NCI-H524 (cell line): ENCODE measurements at regions not wholly inside any gene's neighbourhood (a gene's known extent, or its start where the extent isn't known, plus 50 kb on each side); places are given as distances from the start of the nearest gene placed in this dataset.
"Not testable (repeated sequence)": the region's sequence is repeated elsewhere in the genome, so short reads cannot be mapped to it uniquely, and the experiment has no call there.

Experiments used
- DNase-seq, 2 experiments: peaks; one replicate each; lab custom pipeline; 2025; lab: John Stamatoyannopoulos, UW

- DNase-seq: no peak
Observed at GRCh38 chr7:24135003-24135817, 148.8 kb upstream of the NPY start.

DNA sequence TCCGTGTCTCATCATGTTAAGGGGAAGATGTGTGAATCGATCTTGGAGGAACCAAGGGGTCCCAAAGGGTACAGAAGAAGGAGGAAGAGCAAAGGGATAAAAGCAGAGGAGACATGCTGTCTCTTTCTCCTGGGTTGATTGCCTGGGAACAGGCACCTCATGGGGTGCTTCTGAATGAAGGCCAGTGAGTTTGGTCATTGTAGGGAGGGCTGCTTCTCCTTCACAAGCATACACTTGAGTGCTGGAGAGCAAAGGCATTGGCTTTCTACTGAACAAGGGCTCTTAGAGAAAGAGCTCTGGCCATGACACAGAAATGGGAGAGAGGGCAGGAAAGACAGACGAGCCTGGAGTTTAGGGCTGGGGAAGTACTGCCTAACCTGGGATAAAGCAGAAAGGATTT is 146.7 kb upstream of the NPY start:
- DNase-seq: no peak

- DNase-seq: no peak
Observed at GRCh38 chr7:24138343-24138742, 145.6 kb upstream of the NPY start.

DNA sequence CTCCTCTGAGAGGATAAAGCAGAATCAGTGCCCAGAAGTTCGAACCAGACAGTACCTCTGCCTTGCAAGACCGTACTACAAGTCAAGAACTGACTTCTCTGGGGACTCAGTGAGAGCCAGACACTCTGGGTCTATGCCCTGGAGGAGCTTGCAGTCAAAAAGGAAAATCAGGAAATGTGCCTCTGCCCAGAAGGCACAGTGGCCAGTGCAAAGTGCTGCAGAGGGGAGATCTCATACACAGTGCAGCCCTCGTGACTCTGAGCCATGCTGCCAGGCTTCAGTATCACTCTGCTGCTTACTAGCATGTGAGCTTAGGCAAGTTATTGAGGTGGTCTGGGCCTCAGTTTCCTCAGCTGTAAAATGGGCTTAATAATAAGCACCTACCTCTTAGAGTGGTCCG is 144.0 kb upstream of the NPY start:
- no peak for DNase-seq

GRCh38 chr7:24141874-24142509 is 142.0 kb upstream of the NPY start:
- DNase-seq: no peak

GRCh38 chr7:24143547-24143946 is 140.4 kb upstream of the NPY start:
- DNase-seq: no peak

DNA sequence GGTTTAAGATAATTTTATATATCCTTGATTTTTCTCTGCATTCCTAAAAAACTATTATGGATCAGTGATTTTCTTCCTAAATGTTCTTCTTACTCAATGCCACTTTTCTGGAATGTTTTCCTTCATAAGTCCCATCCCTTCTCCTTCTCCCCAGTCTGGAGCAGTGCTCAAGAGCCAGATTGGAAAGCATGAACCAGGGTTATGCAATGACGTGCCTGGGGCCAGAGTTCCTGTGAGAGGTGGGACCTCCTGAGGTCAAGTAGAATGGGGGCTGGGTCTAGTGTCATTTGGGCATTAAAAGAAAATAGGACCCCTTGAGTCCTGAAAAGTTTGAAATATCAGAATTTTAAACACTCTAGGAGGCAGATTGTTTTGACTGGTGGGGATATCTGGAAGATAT is 132.0 kb upstream of the NPY start:
- DNase-seq: no peak

DNA sequence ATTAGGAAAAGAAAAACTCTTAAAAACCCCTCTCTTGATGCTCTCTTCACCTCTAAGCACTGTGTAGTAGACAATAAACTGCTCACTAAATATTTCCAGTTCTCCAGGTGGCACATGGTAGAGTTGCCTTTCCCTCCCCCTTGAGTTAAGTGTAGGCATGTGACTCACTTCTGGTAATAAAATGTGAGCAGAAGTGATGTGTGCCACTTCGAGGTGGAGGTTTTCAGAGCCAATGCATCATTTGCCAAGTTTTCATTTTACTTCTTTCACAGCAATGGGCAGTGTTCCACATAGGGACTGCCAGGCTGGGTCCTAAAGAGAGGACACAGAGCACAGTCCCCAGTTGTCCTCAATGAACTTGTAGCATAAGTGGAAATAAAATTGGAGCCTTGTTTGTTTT is 131.6 kb upstream of the NPY start:
- DNase-seq: no peak

DNA sequence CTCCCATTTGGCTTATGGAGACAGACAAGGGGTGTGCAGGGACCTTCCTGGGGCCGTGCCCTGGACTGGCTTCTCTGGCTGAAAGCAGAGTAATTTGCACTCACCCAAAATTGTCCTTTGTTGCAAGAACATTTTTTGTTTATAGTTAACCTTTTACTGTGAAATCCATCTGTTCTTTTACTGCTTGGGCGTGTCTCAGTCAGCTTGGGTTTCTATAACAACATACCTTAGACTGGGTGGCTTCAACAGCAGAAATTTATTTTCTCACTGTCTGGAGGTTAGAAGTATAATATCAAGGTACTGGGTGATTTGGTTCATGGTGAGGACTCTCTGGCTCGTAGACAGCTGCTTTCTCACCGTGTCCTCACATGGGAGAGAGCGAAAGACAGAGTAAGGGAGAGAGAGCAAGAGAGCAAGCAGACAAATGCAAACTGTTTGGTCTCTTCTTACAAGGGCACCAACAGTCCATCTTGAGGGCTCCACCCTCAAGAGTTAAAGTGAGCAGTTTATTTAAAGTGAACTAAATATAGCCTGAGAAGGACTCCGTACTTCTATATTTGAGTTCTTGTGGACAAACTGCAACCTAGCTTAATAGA is 131.0 kb upstream of the NPY start:
- no peak for DNase-seq

- no peak for DNase-seq
Observed at GRCh38 chr7:24157666-24158065, 126.3 kb upstream of the NPY start.

DNA sequence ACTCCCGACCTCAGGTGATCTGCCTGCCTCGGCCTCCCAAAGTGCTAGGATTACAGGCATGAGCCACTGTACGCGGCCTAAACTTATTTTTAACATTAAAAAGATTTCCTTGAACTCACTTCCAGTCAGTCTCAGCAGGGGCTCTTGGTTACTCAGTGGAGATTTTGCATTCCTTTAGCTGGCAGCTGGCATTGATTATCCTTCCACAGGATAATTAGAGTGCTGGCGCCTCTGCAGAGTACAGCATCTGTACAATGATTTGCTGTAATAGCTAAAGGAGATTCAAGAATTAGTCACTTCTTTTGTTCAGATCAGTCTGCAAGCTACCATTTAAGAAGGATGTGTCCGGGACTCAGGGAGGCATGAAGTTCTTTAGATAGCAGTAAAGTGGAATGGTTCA is 125.0 kb upstream of the NPY start:
- peak; percentile 3 to 26 for DNase-seq

GRCh38 chr7:24164401-24164800 is 119.6 kb upstream of the NPY start:
- DNase-seq: no peak

- DNase-seq: no peak
Observed at GRCh38 chr7:24169077-24169624, 114.8 kb upstream of the NPY start.

DNA sequence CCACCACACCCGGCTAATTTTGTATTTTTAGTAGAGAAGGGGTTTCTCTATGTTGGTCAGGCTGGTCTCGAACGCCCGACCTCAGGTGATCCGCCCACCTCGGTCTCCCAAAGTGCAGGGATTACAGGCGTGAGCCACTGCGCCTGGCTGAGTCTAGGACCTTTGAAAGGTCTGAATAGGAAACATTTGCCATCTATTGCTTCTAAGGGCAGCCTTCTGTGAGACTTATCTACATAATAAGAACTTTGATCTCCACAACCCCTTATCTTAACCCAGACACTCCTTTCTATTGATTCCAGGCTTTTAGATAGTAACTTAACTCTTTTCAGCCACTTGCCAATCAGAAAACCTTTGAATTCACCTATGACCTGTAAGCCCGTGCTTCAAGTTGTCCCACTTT is 112.0 kb upstream of the NPY start:
- DNase-seq: not testable (repeated sequence)

DNA sequence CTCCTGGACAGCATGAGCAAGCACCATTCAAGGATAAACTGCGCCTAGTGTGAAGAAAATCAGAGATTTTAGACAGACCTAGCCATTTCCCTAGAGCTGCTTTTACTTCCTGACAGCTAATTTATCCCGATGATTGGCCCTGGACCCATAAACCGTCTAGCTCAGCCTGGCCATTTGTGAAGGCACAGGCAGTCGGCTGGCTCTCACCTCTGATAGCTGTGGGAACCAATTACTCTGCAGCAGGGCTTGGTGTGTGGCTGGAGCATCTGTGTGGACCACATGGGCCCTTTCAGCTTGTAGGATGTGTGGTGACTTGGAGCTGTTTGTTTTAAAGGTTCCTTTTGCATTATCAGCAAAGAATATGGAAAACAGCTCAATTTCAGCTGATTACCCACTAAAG is 111.1 kb upstream of the NPY start:
- DNase-seq: no peak

DNA sequence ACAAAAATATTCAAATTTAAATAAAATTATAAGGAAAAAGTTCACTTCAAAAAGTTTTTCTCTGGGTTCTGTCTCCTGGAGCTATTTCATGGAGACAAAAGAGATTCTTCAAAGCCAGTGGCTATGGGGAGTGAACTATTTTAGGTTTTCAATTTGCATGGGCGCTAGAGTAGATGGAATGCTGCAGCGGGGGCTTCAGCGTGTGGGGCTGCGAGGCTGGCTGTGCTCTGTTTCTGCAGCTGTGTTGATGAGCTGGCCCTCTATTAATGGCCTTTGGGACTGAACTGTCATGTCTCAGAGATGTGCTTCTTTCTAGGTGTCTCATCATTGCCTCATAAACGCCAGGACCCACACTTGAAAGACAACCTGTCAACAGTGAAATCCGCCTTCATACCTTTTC is 108.4 kb upstream of the NPY start:
- DNase-seq: no peak

- DNase-seq: no peak
Observed at GRCh38 chr7:24178811-24179570, 105.0 kb upstream of the NPY start.

- no peak for DNase-seq
Observed at GRCh38 chr7:24191362-24191761, 92.6 kb upstream of the NPY start.

DNA sequence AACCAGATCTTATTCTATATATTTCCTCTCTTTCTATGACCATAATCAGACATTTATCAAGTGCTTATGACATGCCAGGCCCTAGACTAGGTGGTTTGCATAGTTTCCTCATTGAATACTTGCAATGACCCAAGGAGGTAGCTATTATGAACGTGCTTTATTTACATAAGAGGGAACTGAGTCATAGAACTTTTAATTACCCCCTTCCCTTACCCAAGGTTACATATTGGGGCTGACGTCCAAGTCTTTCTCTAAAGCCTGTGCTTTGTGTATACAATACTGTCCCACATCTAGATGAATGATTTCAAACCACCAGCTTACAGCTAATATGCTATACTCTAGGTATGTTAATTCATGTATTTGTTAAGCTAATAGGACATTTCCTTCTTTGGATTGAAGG is 91.9 kb upstream of the NPY start:
- DNase-seq: no peak

GRCh38 chr7:24192691-24193090 is 91.3 kb upstream of the NPY start:
- no peak for DNase-seq

GRCh38 chr7:24197852-24198251 is 86.1 kb upstream of the NPY start:
- no peak for DNase-seq

- DNase-seq: no peak
Observed at GRCh38 chr7:24199978-24200377, 84.0 kb upstream of the NPY start.
